Fibroblast of upper back skin (primary cell): ENCODE measurements at regions not wholly inside any gene's neighbourhood (a gene's known extent, or its start where the extent isn't known, plus 50 kb on each side); places are given as distances from the start of the nearest gene placed in this dataset.

Source experiments
- DNase-seq: peaks from one replicate; pipeline ENCODE4 v3.0.0-alpha.2; 2013

DNA sequence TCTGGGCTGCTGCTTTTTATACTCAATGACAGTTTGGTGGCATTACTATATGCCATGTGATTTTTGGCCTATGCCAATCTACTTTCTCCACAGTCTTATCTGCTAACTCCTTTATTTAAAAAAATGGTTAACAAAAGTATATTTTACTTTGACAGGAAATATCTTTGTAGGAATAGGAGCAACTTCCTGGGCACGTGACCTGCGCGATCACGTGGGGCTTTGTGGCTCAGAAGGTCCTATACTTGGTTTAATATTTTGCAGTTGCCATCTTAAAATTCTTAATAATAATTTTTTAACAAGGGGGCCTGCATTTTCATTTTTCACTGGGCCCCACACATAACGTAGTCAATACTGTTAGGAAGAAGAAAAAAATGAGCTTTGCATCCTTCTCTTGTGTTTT is 249.7 kb downstream of the ACTR3 start:
- DNase-seq, result no peak

DNA sequence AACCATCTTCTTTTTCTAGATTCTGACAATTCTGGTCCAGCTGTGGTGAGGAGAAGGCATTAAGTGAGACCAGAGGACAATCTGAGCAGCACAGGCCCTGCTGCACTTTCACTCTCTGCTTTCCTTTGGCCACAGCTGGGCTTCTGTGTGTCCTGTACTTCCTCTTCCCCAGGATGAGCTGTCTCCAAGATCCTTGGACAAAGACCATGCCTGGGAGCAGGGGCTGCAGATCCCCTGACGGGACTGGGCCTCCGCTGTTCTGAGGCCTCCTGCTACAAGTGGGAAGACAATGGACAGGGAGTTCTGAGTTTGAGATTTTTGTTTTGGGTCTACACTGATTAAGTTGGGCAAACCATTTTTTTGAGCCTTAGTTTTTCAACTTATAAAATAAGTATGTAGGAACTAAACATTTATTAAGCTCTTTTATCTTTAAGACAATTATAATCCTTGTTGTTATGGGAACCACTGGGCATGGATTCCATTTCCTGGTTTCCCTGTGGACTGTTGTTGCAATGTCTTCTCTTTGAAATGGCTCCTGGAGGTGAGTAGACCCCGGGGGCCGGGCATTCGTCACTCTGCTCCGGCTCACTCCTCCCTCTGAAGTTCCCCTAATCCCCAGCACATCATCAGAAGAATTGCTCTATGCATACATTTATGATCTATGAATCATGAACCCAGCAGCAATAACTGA is 266.6 kb downstream of the ACTR3 start:
- no peak for DNase-seq

DNA sequence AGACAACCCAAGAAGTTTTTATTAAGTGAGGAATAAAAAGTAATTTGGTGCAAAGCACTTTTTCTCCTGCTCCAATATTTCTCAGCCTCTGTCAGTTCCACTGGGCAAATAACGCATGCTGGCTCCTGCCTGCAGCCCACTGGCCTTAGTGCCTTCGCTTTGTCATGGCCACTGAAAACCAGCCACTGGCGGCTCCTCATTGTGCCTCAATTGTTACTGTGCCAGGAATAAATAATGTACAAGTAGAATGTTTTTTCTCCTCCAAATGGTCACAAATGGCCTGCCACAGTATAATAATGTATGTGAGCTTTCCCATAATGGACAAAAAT is 267.1 kb downstream of the ACTR3 start:
- no peak for DNase-seq

DNA sequence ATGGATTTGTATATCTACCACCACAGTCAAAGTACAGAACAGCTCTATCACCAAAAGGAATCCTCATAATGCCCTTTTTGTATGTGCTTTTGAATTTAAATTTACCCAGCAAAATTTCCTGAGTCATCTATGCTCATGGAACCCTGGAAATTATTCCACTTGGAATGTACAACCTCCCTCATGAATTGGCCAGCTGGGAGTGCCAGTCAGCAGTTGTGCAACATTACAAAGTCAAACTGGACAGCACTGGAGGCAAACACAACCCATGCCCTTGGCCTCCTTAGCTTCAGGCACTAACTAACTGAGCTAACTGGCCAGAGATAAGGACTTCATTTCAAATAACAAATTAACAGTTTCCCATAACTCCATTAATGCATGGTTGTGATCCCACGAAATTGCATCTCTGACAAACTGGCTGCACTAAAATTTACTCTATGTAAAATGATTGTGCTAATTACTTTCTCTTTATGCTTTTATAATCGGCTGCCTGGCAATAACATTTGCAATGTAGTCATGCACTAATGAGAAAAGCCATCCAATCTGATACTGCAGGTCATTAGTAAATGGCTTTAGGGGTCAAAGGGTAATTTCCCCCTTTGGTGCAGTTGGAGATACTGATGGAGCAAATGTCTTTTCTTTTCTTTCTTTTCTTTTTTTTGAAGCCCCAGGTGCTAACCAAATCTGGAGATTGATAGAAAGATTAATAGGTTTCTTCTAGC is 270.5 kb downstream of the ACTR3 start:
- DNase-seq, result no peak

DNA sequence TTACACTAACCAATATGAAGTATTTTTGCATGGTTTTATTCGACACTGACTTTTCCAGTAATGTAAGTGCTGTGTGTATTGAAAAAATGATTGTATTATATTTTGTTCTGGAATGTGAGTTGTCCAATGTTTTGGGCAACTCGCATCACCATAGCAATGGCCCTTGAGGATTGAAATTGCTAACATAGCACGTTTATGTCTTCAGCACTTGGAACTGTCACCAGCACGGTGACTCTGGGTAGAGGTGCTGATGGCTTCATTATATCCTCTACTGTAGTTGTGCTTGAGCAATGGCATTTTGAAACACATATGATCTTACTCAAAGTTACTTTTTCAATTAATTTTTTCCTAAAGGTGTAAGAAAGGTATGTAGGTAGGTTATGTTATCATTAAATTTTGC is 271.5 kb downstream of the ACTR3 start:
- no peak for DNase-seq

DNA sequence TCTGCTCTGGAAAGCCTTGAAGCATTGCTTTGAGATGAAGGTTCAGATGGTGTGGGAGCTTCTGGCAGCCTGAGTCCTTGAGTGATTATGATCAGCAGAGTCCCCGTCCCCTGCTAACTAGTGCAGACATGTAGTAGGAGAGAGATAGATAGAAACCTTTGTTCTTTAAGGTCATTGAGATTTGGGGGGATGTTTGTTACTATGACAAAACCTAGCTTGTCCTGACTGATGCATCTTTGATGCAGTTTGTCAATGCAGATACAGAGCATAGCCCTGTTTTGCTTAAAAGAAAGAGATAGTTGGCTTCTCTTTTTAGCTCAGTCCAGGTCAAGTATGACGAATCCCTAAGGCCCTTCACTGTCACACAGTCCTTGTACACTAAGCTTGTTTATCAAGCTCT is 274.6 kb upstream of the DPP10 start:
- DNase-seq, result no peak

DNA sequence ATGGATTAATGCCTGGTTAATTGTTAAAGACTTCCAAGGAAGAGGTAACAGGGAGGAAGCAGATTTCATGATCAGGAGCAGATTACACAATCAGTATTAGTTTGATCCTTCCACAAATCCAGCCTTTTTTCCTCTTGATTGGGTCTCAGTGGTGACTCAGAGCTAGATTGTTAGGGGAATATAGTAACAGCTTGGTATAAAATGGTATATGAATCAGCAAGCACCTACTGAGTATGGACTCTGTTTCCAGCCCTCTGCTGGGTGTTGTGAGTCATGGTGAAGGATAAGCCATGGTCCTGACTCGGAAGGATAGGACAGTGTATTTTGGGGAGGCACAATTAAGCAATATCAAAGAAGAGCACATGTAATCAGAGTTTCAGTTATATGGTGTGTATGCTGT is 272.4 kb upstream of the DPP10 start:
- DNase-seq, result no peak

DNA sequence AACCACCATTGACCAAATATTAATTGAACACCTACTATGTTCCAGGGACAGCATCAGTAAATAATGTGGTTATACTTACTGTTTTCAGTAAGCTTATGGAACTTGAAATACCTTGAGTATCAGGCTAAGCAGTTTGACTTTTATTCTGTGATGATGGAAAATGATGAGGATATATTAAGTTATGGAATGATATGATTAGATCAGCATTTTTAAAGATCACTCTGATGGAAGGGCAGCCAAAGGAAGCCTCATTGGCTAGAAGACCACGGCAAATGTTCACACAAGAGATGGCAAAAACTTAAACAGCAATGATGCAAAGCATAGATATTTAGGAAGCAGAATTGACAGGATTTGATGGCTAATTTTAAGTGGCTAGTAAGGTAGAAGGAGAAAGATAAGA is 266.9 kb upstream of the DPP10 start:
- no peak for DNase-seq

DNA sequence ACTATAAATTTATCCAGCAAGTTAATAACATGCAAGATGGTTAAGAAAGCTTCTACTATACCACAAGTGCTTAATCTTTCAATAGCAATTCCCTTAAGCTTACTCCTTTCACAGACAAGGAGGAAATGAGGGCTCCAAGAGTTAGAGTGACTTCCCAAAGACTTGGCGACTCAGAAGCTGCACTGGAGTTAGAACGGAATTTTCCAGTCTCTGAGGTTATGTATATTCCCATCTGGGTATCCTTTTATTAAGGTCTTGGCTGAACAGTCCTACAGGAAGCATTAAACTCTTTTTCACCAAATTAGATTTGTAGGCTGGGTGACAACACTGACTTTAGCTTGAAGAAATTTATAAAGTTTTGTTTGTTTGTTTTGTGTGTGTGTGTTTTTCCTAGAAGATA is 256.9 kb upstream of the DPP10 start:
- DNase-seq, result no peak

DNA sequence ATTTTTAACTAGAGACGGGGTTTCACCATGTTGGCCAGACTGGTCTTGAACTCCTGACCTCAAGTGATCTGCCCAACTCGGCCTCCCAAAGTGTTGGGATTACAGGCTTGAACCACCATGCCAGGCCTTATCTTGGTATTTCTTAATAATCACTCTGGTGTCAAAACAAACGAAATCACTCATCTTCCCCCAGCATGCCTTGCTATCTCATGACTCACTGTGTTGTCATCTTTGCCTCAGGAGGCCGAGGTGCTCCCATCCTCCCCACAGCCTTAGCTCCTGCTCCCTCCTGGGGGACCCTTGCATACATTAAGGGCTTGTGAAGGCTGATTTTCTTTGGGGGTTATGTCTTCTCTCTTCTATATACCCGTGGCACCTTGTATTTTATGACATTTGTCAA is 250.1 kb upstream of the DPP10 start:
- no peak for DNase-seq

DNA sequence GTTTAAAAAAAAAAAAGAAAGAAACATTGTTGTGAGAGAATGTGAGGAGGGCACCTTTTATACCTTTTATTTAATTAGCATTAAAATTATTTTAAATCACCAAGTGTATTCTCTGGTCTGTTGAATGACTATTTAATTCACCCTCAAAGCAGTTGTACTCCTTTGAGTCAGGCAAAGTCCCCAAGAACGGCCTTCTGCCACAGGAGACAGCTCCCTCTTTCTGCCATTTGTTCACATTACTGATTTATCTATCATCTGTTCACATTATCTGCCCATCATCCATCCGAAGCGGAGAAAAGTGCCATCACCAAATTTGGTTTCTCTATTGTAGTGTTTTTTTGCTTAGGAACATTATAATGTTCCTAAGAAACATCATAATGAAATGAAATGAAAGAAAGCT is 240.7 kb upstream of the DPP10 start:
- no peak for DNase-seq

DNA sequence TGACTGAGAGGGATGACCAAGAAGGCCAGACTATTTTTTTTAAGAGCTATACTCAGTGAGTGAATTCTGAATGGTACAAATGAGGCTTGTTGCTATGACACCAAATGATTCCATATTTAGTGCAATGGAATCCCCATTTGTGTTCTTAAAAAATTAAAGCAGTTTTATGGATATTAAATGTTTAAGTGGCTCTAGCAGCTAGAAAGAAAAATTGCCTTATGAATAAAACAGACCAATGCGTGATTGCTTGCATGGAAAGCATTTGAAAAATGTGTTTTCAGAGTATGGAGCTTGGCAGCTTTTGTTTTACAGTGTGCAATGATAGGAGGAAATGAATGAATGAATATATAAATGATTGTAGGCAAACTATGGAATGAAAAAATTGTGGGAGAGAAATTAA is 238.8 kb upstream of the DPP10 start:
- no peak for DNase-seq

DNA sequence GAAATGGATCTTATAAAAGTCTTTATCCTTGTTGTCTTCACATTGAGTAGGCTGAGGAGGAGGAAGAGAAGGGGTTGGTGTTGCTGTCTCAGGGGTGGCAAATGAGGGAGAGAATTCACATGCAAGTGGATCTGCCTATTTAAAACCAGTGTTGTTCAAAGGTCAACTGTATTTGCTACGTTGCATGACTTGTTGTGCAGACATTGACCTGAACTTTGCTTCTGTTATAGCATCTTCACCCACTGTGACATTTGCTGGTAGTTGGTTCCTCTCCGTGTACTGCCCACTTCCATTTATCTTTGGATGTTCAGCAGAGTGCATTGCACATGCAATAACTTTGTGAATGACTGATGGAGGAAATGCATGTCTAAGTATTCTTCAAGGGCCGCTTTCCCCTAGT is 228.6 kb upstream of the DPP10 start:
- no peak for DNase-seq

DNA sequence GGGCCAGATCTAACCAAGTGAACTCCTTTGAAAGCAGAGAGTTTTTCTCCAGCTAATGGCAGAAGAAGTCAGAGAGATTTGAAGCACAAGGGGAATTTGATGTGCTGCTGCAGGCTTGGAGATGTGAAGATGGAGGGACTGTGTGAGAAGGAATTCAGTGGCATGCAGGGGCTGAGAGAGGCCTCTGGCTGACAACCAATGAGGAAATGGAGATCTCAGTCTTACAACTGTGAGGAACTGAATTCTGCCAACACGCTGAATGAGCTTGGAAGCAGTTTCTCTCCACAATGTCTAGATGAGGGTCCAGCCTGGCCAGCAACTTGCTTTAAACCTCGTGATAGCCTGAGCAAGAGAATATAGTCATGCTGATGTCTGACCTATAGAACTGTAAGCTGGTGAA is 224.1 kb upstream of the DPP10 start:
- no peak for DNase-seq

DNA sequence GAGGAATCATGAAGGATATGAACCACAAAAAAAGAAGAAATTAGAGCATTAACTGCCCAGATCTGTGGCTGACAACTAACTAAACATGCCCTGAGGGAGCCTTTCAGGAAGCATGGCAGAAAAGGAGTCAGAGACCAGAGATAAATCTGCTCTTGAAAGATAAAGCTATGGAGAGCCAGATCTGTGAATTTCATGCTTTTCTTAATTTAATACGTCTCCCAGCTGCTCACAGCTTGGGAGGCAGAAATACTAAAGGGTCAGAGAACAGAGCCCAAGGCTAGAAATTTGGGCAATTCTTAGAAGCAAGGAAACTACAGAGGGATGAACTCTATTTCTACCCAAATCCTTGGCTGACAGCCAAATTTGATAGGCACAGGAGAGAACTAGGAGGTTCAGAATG is 223.0 kb upstream of the DPP10 start:
- no peak for DNase-seq

DNA sequence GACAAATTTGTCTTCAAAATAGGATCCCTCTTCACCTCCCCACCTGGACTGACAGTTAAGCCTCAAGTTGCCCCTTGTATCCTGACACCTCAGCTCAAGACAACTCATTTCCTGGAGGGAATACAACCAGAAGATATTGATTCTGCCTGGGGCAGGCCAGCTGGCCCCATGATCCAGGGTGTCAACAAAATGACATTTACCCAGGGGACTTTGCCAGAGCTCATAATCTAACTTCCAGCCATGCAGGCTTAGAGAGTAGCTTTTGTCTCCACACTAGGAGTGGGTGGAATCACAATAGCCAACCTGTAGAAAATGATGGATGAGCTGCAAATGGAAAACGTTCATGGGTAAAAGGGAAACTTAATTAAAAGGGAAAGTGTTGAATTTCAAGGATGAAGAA is 220.1 kb upstream of the DPP10 start:
- no peak for DNase-seq

DNA sequence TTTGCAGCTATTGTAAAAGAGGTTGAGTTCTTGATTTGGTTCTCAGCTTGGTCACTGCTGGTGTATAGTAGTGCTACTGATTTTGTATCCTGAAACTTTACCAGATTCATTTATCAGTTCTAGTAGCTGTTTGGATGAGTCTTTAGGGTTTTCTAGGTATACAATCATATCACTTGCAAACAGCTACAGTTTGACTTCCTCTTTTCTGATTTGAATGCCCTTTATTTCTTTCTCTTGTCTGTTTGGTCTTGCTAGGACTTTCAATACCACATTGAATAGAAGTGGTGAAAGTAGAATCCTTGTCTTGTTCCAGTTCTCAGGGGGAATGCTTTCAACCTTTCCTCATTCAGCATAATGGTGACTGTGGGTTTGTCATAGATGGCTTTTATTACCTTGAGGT is 210.5 kb upstream of the DPP10 start:
- DNase-seq, result no peak

DNA sequence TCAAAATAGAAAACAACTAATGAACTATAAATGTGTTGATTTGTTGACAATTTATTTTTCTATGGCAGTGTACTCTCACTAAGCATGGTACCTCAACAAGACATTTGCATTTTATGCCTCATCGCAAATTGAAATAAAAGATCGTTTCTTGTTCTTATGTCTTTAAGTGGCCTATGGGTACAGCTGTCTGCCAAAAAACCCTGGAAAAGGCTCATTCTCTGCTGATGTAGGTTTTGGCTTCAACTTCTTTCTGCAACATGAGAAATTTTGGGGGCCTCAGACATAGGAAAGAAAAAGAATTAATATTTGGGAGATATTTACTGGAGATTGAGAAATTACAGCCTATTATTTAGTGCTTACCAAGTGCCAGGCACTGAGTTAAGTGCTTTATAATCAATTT is 205.1 kb upstream of the DPP10 start:
- DNase-seq, result no peak

DNA sequence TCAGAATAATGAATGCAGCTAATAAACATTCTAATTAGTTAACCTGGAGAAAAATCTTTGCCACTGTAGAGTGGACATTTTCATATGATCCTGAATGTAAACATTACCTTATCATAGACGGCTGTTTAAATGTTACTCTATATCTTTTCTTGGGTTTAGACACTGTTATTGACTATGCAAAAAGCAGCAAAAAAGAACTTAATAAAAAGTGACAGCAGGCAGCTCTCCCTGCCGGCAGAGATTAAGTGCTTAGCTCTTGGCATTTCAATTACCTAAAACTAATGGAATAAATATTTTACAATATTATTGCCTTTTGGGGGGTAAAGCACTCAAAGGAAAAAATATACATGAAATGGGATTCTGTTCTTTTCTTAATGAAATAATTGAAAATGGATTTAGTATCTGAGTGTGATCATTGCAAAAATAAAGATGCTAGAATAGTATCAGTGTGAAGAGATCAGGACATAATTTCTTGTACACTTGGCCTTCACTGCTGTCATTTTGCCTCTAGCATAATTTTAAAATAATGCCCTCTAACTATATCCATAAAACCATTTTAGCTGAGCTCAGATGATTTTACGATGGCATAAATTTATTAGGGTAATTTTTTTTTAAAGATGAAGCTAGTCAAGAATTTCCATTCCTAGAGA is 203.4 kb upstream of the DPP10 start:
- DNase-seq, result no peak

DNA sequence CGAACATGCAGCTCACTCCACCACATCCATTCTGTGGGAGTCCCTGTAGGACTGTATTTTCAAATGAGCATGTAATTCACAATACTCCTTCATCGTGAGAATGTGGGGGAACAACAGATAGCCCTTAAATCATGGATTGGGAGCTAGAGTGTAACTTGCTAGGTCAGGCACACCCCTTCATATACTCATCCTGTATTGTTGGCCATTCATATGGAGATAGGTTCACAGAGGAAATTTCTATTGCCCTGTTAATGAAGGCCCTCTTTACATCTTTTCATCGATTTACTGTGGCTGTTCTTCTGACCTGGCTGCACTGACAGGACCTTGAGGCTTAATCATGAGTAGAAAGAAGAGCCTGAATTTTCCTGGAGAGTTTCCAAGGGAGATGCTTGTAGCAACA is 193.8 kb upstream of the DPP10 start:
- DNase-seq, result no peak

DNA sequence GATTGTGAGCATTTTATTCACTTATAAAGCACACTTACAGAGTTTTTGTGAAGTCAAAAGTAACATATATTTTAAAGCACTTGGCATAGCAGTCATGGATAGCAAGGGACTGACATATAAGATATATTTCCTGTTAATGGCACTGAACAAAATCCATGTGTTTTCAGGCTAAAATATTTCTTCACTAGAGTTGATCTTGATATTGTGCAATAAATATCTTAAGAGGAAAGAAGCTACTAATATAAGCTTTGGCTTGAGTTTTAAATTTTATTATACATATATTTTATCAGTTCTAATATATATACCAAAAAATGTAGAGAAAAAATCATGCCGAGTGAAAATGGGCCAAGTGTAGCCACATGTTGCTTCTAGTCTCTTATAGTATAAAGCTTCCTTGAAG is 189.7 kb upstream of the DPP10 start:
- no peak for DNase-seq

DNA sequence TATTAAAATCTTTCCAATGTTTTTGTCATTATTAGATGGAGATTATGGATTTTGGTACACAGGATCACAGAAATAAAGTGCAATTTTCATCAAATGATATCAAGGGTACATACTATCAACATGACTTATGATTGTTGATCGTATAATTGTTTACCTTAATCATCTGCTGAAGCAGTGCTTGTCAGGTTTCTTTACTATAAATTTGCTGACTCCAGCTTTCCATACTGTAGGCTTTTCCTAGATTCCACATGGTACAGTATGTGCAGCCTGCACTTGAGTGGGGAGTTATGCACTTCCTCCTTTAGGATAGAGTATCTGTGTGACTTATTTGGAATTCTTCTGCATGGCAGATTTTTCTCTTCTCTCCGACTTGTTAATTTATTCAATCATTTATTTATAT is 187.6 kb upstream of the DPP10 start:
- DNase-seq, result no peak

DNA sequence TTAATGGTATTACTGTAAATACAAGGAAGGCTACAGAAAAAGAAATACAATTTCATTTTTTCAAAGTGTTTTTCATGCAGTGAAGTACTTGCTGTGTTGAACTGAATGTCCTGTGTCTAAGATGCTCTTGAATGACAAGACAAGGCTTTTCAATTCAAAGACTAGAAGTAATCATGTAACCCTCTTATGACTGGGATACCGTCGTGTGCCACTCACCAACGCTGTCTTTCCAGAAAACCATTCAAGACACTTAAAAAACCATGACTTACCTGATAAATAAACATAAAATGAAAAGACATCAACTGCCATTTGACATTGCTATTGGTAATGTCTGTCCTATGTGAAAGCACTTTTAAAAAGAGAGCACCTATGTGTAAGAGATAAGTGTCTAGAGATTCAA is 183.1 kb upstream of the DPP10 start:
- DNase-seq, result no peak

DNA sequence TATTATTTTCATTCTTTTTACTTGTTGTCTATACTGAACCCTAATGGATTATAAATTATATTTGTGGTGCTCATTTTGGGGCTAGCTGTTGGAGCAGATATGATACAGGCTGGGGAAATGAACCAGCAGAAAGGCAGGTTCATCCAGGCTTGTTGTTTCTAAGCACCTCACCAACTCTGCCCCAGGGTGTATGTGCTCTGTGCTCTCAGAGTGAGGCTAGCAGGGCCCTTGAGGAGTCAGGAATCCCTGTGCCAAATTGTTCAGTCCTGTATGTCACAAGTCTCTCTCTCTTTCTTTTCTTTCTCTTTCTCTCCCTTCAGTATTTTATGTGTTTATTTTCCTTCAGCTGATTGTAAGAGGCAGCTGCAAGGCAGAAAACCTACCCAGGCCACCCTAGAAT is 181.1 kb upstream of the DPP10 start:
- DNase-seq, result no peak

DNA sequence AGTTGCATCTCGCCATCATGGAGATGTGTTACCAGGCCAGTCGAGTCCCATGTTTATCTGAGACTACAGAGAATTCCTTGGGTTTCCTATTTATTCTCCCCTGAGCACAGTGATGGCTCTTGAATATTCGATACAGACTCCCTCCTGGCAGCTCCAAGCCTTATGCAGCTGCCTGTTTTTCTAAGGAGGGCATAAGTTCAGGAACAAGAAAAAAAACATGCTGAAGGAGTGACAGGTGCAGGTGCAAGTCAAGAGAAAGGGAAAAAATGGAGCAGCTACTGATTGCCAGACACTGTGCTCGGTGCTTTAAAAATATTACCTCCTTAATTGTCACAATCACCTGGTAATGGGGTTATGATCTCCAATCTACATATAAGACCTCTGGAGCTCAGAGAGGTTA is 177.2 kb upstream of the DPP10 start:
- no peak for DNase-seq
